ENCODE measurements at regions not wholly inside any gene's neighbourhood (a gene's known extent, or its start where the extent isn't known, plus 50 kb on each side); places are given as distances from the start of the nearest gene placed in this dataset.

GRCh38 chr4:31275906-31276305, 555.7 kb downstream of the PCDH7 start:
- DNase-seq (ENCODE audit: low spot score): no peak

- no peak for DNase-seq (ENCODE audit: low spot score)
Observed at GRCh38 chr4:31283679-31284078, 563.5 kb downstream of the PCDH7 start.

- no peak for DNase-seq (ENCODE audit: low spot score)
Observed at GRCh38 chr4:31290836-31291235, 570.7 kb downstream of the PCDH7 start.

- DNase-seq (ENCODE audit: low spot score): no peak
Observed at GRCh38 chr4:31291238-31291637, 571.1 kb downstream of the PCDH7 start.

GRCh38 chr4:31294655-31295480, 574.7 kb downstream of the PCDH7 start:
- no peak for DNase-seq (ENCODE audit: low spot score)

- no peak for DNase-seq (ENCODE audit: low spot score)
Observed at GRCh38 chr4:31298737-31299136, 578.6 kb downstream of the PCDH7 start.

GRCh38 chr4:31307029-31307428, 586.9 kb downstream of the PCDH7 start:
- peak; percentile 23 for DNase-seq (ENCODE audit: low spot score)

- DNase-seq (ENCODE audit: low spot score): no peak
Observed at GRCh38 chr4:31324814-31325213, 604.6 kb downstream of the PCDH7 start.

- no peak for DNase-seq (ENCODE audit: low spot score)
Observed at GRCh38 chr4:31325300-31325699, 605.1 kb downstream of the PCDH7 start.

- no peak for DNase-seq (ENCODE audit: low spot score)
Observed at GRCh38 chr4:31327031-31327430, 606.9 kb downstream of the PCDH7 start.

GRCh38 chr4:31328932-31329331, 608.8 kb downstream of the PCDH7 start:
- no peak for DNase-seq (ENCODE audit: low spot score)

- no peak for DNase-seq (ENCODE audit: low spot score)
Observed at GRCh38 chr4:31334086-31334910, 614.1 kb downstream of the PCDH7 start.

GRCh38 chr4:31338000-31338399, 617.8 kb downstream of the PCDH7 start:
- DNase-seq (ENCODE audit: low spot score): no peak

GRCh38 chr4:31341601-31342359, 621.6 kb downstream of the PCDH7 start:
- DNase-seq (ENCODE audit: low spot score): no peak

- DNase-seq (ENCODE audit: low spot score): no peak
Observed at GRCh38 chr4:31343061-31343460, 622.9 kb downstream of the PCDH7 start.

- no peak for DNase-seq (ENCODE audit: low spot score)
Observed at GRCh38 chr4:31349907-31350306, 629.7 kb downstream of the PCDH7 start.

- no peak for DNase-seq (ENCODE audit: low spot score)
Observed at GRCh38 chr4:31351695-31352094, 631.5 kb downstream of the PCDH7 start.

- no peak for DNase-seq (ENCODE audit: low spot score)
Observed at GRCh38 chr4:31356839-31357238, 636.7 kb downstream of the PCDH7 start.

GRCh38 chr4:31360786-31361185, 640.6 kb downstream of the PCDH7 start:
- no peak for DNase-seq (ENCODE audit: low spot score)

- no peak for DNase-seq (ENCODE audit: low spot score)
Observed at GRCh38 chr4:31362756-31363155, 642.6 kb downstream of the PCDH7 start.

- DNase-seq (ENCODE audit: low spot score): no peak
Observed at GRCh38 chr4:31365006-31365690, 645.0 kb downstream of the PCDH7 start.

GRCh38 chr4:31366041-31366440, 645.9 kb downstream of the PCDH7 start:
- DNase-seq (ENCODE audit: low spot score): no peak
